ELF-1 (cell line): ENCODE measurements at regions not wholly inside any gene's neighbourhood (a gene's known extent, or its start where the extent isn't known, plus 50 kb on each side); places are given as distances from the start of the nearest gene placed in this dataset.
"Not testable (repeated sequence)": the region's sequence is repeated elsewhere in the genome, so short reads cannot be mapped to it uniquely, and the experiment has no call there.

Source experiments
- DNase-seq: peaks from one replicate; pipeline ENCODE4 v3.0.0-alpha.2; 2016; ENCODE audit warnings: low read depth, low spot score

GRCh38 chr12:126243814-126244440 is 1178.7 kb downstream of the AACS start:
- DNase-seq, result peak; percentile 7

- no peak for DNase-seq
These were observed 1182.7 kb downstream of the AACS start for GRCh38 chr12:126247936-126248335.

GRCh38 chr12:126248871-126249403 is 1183.7 kb downstream of the AACS start:
- DNase-seq, result peak; percentile 27

- no peak for DNase-seq
These were observed 1193.0 kb downstream of the AACS start for GRCh38 chr12:126258190-126258589.

GRCh38 chr12:126262829-126263228 is 1197.6 kb downstream of the AACS start:
- no peak for DNase-seq

- DNase-seq, result no peak
These were observed 1203.0 kb downstream of the AACS start for GRCh38 chr12:126268222-126268621.

GRCh38 chr12:126271159-126271558 is 1205.9 kb downstream of the AACS start:
- no peak for DNase-seq

GRCh38 chr12:126282691-126283090 is 1217.5 kb downstream of the AACS start:
- no peak for DNase-seq

- DNase-seq, result no peak
These were observed 1221.0 kb downstream of the AACS start for GRCh38 chr12:126286203-126286602.

GRCh38 chr12:126290456-126290855 is 1225.2 kb downstream of the AACS start:
- no peak for DNase-seq

GRCh38 chr12:126291987-126292386 is 1226.8 kb downstream of the AACS start:
- not testable (repeated sequence) for DNase-seq

- no peak for DNase-seq
These were observed 1230.4 kb downstream of the AACS start for GRCh38 chr12:126295652-126296051.

- DNase-seq, result no peak
These were observed 1244.0 kb downstream of the AACS start for GRCh38 chr12:126309278-126309677.

- no peak for DNase-seq
These were observed 1247.2 kb downstream of the AACS start for GRCh38 chr12:126312457-126312856.

- DNase-seq, result no peak
These were observed 1251.2 kb downstream of the AACS start for GRCh38 chr12:126316411-126316810.

GRCh38 chr12:126337556-126338441 is 1272.6 kb downstream of the AACS start:
- no peak for DNase-seq

- no peak for DNase-seq
These were observed 1277.6 kb downstream of the AACS start for GRCh38 chr12:126342866-126343265.

GRCh38 chr12:126343321-126343720 is 1278.1 kb downstream of the AACS start:
- no peak for DNase-seq

GRCh38 chr12:126346087-126346486 is 1280.9 kb downstream of the AACS start:
- peak; percentile 2 for DNase-seq

GRCh38 chr12:126347421-126347820 is 1282.2 kb downstream of the AACS start:
- peak; percentile 22 for DNase-seq

- DNase-seq, result no peak
These were observed 1284.1 kb downstream of the AACS start for GRCh38 chr12:126349383-126349782.

GRCh38 chr12:126353604-126354003 is 1288.4 kb downstream of the AACS start:
- DNase-seq, result no peak

- no peak for DNase-seq
These were observed 1289.4 kb downstream of the AACS start for GRCh38 chr12:126354633-126355032.
